Bronchial epithelial cell (primary cell): ENCODE measurements at regions not wholly inside any gene's neighbourhood (a gene's known extent, or its start where the extent isn't known, plus 50 kb on each side); places are given as distances from the start of the nearest gene placed in this dataset.
A peak's percentile ranks its signal among the peaks of the same experiment; 100 is the strongest.
"Not testable (repeated sequence)": the region's sequence is repeated elsewhere in the genome, so short reads cannot be mapped to it uniquely, and the experiment has no call there.

Experiments used
- DNase-seq: peaks from one replicate; pipeline ENCODE4 v3.0.0-alpha.2; 2010; ENCODE audit warnings: low read depth
- FAIRE-seq: peaks from 2 replicates; lab custom pipeline; 2011; peaks lifted over from hg19 to GRCh38; lab: Jason Lieb, UNC
- H3K27me3 ChIP-seq: 2 replicates; pipeline ENCODE4 v1.5.1; 2011; ENCODE audit warnings: low read length; ENCODE audit not compliant: control insufficient read depth, insufficient read depth
- H3K36me3 ChIP-seq: 2 replicates; pipeline ENCODE4 v1.5.1; 2011; ENCODE audit warnings: low read length; ENCODE audit not compliant: control insufficient read depth, insufficient read depth
- H3K4me3 ChIP-seq: 2 replicates; pipeline ENCODE4 v1.5.1; 2011; ENCODE audit warnings: mild to moderate bottlenecking, low read depth, low read length, control low read depth
- TF ChIP-seq, protein P1 (sequence below): IDR thresholded peaks from 2 replicates; pipeline ENCODE4 v1.5.1; 2011; ENCODE audit warnings: mild to moderate bottlenecking, moderate library complexity, low read length, control low read depth, inconsistent platforms; ENCODE audit not compliant: insufficient read depth, severe bottlenecking

GRCh38 chr11:98507208-98507607, 513.5 kb upstream of the CNTN5 start:
- Histone ChIP-seq H3K4me3 (no peak overlapping the region), H3K36me3 (no peaks in the 10 kb centered on the region), H3K27me3 (no peaks in the 10 kb centered on the region)
- DNase-seq = no peak
- no peak for FAIRE-seq
- TF ChIP-seq, protein P1, sequence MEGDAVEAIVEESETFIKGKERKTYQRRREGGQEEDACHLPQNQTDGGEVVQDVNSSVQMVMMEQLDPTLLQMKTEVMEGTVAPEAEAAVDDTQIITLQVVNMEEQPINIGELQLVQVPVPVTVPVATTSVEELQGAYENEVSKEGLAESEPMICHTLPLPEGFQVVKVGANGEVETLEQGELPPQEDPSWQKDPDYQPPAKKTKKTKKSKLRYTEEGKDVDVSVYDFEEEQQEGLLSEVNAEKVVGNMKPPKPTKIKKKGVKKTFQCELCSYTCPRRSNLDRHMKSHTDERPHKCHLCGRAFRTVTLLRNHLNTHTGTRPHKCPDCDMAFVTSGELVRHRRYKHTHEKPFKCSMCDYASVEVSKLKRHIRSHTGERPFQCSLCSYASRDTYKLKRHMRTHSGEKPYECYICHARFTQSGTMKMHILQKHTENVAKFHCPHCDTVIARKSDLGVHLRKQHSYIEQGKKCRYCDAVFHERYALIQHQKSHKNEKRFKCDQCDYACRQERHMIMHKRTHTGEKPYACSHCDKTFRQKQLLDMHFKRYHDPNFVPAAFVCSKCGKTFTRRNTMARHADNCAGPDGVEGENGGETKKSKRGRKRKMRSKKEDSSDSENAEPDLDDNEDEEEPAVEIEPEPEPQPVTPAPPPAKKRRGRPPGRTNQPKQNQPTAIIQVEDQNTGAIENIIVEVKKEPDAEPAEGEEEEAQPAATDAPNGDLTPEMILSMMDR = no peak

- no peaks in the 10 kb centered on the region for H3K36me3 ChIP-seq
- FAIRE-seq = no peak
- no peaks in the 10 kb centered on the region for H3K27me3 ChIP-seq
- H3K4me3 ChIP-seq = no peak overlapping the region
- TF ChIP-seq, protein P1 = no peak
- DNase-seq = peak; percentile 17
Observed at GRCh38 chr11:98512938-98513337, 507.8 kb upstream of the CNTN5 start.

GRCh38 chr11:98531576-98531975, 489.2 kb upstream of the CNTN5 start:
- DNase-seq = peak; percentile 58
- FAIRE-seq = no peak
- TF ChIP-seq, protein P1 = no peak
- Histone ChIP-seq H3K4me3 (no peak overlapping the region), H3K27me3 (no peaks in the 10 kb centered on the region), H3K36me3 (no peaks in the 10 kb centered on the region)

DNA sequence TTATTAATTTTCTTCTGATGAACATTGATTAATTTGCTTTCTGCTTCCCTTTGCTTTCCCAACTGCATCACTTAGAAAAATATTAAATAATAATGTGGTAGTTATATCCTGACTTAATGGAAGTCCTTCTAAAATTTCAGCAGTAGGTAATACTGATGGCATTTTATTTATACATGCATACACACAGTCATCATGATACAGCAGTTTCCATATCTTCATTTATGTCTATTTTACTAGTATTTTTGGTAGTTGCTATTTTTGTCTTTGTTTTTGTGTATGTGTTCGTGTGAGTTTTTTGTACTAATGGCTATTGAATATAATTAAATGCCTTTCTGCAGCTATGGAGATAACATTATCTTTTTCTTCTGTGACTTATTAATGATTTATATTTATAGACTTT, 484.7 kb upstream of the CNTN5 start:
- Histone ChIP-seq H3K4me3 (no peak overlapping the region), H3K27me3 (no peaks in the 10 kb centered on the region), H3K36me3 (no peaks in the 10 kb centered on the region)
- FAIRE-seq = no peak
- no peak for DNase-seq
- TF ChIP-seq, protein P1 = no peak

- DNase-seq, H3K36me3 ChIP-seq, FAIRE-seq, H3K4me3 ChIP-seq, H3K27me3 ChIP-seq: not testable (repeated sequence)
Observed at GRCh38 chr11:98538358-98538757, 482.4 kb upstream of the CNTN5 start.

DNA sequence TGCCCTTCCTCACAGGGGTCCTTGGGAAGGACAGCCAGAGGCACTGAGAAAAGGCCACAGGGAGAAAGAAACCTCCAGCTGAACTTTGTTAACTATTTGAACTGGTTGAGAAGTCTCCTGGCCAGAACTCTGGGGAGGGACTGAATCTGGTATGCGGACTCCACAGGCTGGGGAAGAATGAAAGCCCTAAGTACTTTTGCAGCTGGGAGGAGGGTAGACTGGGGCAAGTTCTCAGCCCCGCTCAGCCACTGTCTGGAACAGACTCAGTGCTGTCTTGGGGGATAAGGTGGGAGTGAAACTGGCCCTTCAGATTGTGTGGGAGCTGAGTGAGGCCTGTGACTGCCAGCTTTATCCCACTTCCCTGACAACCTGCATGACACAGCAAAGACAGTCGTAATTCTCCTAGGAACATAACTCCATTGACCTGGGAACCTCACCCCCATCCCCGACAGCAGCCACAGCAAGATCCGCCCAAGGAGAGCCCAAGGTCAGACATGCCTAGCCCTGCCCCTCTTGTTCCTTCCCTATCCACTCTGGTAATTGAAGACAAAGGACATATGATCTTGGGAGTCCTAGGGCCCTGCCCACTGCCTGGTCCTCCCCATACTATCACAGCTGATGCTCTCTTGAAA, 475.1 kb upstream of the CNTN5 start:
- Histone ChIP-seq H3K36me3 (no peaks in the 10 kb centered on the region), H3K27me3 (no peaks in the 10 kb centered on the region), H3K4me3 (no peak overlapping the region)
- DNase-seq (no peak), FAIRE-seq (no peak)
- TF ChIP-seq, protein P1 = no peak
